Right lobe of liver (tissue), 4 donors: ENCODE measurements at regions not wholly inside any gene's neighbourhood (a gene's known extent, or its start where the extent isn't known, plus 50 kb on each side); places are given as distances from the start of the nearest gene placed in this dataset.

Experiments used
- POLR2A ChIP-seq: fragments of 450-650 bp; IDR thresholded peaks from one replicate; pipeline ENCODE4 v1.6.1; 2017; ENCODE audit warnings: antibody characterized with exemption, mild to moderate bottlenecking
- TF ChIP-seq, protein P1 (sequence below), 4 donors: fragments of 200-600 bp in 3 of 4; fragments of 450-650 bp in 1 of 4; IDR thresholded peaks; one replicate each; pipeline versions ENCODE4 v1.5.1 to v1.8.0; 2016 to 2022; ENCODE audit warnings: antibody characterized with exemption in 4 of 4, mild to moderate bottlenecking in 2 of 4
- donor health status: DM: no; HTN: no; CAD: no.
- donor health status: DM: no; HTN: no; CAD: no.
- donor health status: DM: no; HTN: yes; CAD: no.

- TF ChIP-seq, protein P1, sequence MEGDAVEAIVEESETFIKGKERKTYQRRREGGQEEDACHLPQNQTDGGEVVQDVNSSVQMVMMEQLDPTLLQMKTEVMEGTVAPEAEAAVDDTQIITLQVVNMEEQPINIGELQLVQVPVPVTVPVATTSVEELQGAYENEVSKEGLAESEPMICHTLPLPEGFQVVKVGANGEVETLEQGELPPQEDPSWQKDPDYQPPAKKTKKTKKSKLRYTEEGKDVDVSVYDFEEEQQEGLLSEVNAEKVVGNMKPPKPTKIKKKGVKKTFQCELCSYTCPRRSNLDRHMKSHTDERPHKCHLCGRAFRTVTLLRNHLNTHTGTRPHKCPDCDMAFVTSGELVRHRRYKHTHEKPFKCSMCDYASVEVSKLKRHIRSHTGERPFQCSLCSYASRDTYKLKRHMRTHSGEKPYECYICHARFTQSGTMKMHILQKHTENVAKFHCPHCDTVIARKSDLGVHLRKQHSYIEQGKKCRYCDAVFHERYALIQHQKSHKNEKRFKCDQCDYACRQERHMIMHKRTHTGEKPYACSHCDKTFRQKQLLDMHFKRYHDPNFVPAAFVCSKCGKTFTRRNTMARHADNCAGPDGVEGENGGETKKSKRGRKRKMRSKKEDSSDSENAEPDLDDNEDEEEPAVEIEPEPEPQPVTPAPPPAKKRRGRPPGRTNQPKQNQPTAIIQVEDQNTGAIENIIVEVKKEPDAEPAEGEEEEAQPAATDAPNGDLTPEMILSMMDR (IDR thresholded peaks at IDR 0.05), result no peak
- no peak for TF ChIP-seq POLR2A
Observed at GRCh38 chr6:149136913-149137286, 180.6 kb upstream of the TAB2 start.
